ENCODE measurements at regions not wholly inside any gene's neighbourhood (a gene's known extent, or its start where the extent isn't known, plus 50 kb on each side); places are given as distances from the start of the nearest gene placed in this dataset.

DNA sequence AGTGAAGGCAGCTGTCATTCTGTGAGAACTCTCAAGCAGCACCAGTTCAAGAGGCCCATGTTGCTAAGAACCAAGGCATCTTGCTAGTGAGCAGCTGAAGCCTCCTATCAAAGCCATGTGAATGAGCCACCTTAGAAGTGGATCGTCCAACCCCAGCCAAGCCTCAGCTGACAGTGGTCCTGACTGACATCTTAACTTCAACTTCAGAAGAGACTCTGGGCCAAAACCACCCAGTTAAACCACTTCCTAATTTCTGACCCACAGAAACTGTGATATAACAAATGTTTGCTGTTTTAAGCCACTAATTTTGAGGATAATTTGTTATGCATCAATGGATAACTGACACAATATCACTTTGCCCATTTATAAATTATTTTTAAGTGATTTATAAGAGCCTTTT is 256.0 kb downstream of the RPAP3 start:
- POLR2A ChIA-PET (ENCODE audit: unreplicated experiment) = no interaction called here

More for the DNA sequence above, 256.0 kb downstream of the RPAP3 start:
- Histone ChIP-seq H3K79me1 (ENCODE audit: low read depth in 1 of 2, low read length in 2 of 2) (no peaks in the 10 kb centered on the region), H2BK5ac (ENCODE audit: low read depth, low read length, poor library complexity, severe bottlenecking) (no peak overlapping the region), H3K23ac (ENCODE audit: low read depth, low read length) (no peak overlapping the region), H2AK9ac (replicated peaks; ENCODE audit: low read depth, low read length, poor library complexity) (no peak overlapping the region), H4K91ac (ENCODE audit: insufficient read depth, low read depth, low read length) (no peak overlapping the region), H3K9ac (ENCODE audit: low read depth, low read length) (no peak overlapping the region), H2BK15ac (ENCODE audit: low read depth, low read length) (no peak overlapping the region), H3K9me1 (ENCODE audit: insufficient read depth, low read length) (no peaks in the 10 kb centered on the region), H2BK120ac (ENCODE audit: low read depth, low read length) (no peak overlapping the region), H3K27me3 (ENCODE audit: control insufficient read depth, insufficient read depth, low read length) (peaks cover 11% of the 10 kb centered on the region), H2AK5ac (ENCODE audit: low read depth, low read length) (no peak overlapping the region), H3K4me2 (ENCODE audit: low read depth, low read length) (no peak overlapping the region), H4K20me1 (ENCODE audit: insufficient read depth, low read length) (no peaks in the 10 kb centered on the region), H3K27ac (ENCODE audit: insufficient read depth, low read length) (no peak overlapping the region), H3K18ac (ENCODE audit: low read depth, low read length) (no peak overlapping the region), H3K14ac (replicated peaks; ENCODE audit: low read depth, low read length) (no peak overlapping the region), H2AFZ (replicated peaks; ENCODE audit: low read length, poor library complexity) (no peak overlapping the region), H3K36me3 (ENCODE audit: control insufficient read depth, insufficient read depth, low read length) (no peaks in the 10 kb centered on the region), H2BK20ac (ENCODE audit: low read depth, low read length) (no peak overlapping the region), H4K5ac (ENCODE audit: low read depth, low read length) (no peak overlapping the region), H3K4me3 (ENCODE audit: insufficient read depth, low read depth, low read length) (no peak overlapping the region), H3K9me3 (ENCODE audit: control insufficient read depth, insufficient read depth, low read length) (no peaks in the 10 kb centered on the region), H4K8ac (ENCODE audit: low read depth in 2 of 2, low read length in 2 of 2) (no peak overlapping the region), H3K4ac (ENCODE audit: low read depth, low read length) (no peak overlapping the region), H3K56ac (ENCODE audit: extremely low read depth, insufficient read depth, low read length) (no peak overlapping the region), H3K4me1 (ENCODE audit: control insufficient read depth, insufficient read depth, low read length) (no peaks in the 10 kb centered on the region)
- WGBS, 2 experiments (ENCODE audit: extremely low coverage in 2 of 2, insufficient read length in 1 of 2) = no CpG with 5 or more reads among the region's 1 CpG
- TF ChIP-seq SMC3 (IDR thresholded peaks at IDR 0.05; ENCODE audit: low read depth, low read length) (no peak), CEBPB (IDR thresholded peaks at IDR 0.05; ENCODE audit: low read depth, low read length) (no peak), POLR2A (IDR thresholded peaks at IDR 0.05; ENCODE audit: low read depth, low read length) (no peak), RFX5 (IDR thresholded peaks at IDR 0.05; ENCODE audit: low read depth, low read length) (no peak), MAZ (IDR thresholded peaks at IDR 0.05; ENCODE audit: borderline replicate concordance, low read depth, low read length) (no peak), MAFK (IDR thresholded peaks at IDR 0.05; ENCODE audit: low read depth, low read length) (no peak), NFE2L2 (IDR thresholded peaks at IDR 0.05; ENCODE audit: low read depth, low read length) (no peak), RCOR1 (IDR thresholded peaks at IDR 0.05; ENCODE audit: insufficient replicate concordance, low read length) (no peak), MXI1 (IDR thresholded peaks at IDR 0.05; ENCODE audit: borderline replicate concordance, low read depth, low read length) (no peak), FOS (IDR thresholded peaks at IDR 0.05; ENCODE audit: low read depth, low read length) (no peak)
- TF ChIP-seq, protein P1, sequence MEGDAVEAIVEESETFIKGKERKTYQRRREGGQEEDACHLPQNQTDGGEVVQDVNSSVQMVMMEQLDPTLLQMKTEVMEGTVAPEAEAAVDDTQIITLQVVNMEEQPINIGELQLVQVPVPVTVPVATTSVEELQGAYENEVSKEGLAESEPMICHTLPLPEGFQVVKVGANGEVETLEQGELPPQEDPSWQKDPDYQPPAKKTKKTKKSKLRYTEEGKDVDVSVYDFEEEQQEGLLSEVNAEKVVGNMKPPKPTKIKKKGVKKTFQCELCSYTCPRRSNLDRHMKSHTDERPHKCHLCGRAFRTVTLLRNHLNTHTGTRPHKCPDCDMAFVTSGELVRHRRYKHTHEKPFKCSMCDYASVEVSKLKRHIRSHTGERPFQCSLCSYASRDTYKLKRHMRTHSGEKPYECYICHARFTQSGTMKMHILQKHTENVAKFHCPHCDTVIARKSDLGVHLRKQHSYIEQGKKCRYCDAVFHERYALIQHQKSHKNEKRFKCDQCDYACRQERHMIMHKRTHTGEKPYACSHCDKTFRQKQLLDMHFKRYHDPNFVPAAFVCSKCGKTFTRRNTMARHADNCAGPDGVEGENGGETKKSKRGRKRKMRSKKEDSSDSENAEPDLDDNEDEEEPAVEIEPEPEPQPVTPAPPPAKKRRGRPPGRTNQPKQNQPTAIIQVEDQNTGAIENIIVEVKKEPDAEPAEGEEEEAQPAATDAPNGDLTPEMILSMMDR (conservative IDR thresholded peaks at IDR 0.05; ENCODE audit: low read depth, low read length) = no peak
- dilution Hi-C loops (cut with HindIII; ENCODE audit: low sequenced_read_pairs, unreplicated experiment) = no loop called here
- no peak for DNase-seq
- ATAC-seq (ENCODE audit: low read depth) = no peak
- intact Hi-C loops (cut with micrococcal nuclease) = no loop called here
- no TSS peak for BruUV-seq (replicated peaks)
- CTCF ChIA-PET = no interaction called here
- in situ Hi-C loops (cut with MboI; ENCODE audit: low sequenced_read_pairs) = no loop called here
